Occipital lobe (tissue), 1 donor: ENCODE measurements at regions not wholly inside any gene's neighbourhood (a gene's known extent, or its start where the extent isn't known, plus 50 kb on each side); places are given as distances from the start of the nearest gene placed in this dataset.
"Not testable (repeated sequence)": the region's sequence is repeated elsewhere in the genome, so short reads cannot be mapped to it uniquely, and the experiment has no call there.

Source experiments
- DNase-seq: peaks from one replicate; lab custom pipeline; 2025; lab: John Stamatoyannopoulos, UW

- DNase-seq, result no peak
Observed at GRCh38 chr10:64010711-64011110, 489.5 kb downstream of the REEP3 start.

DNA sequence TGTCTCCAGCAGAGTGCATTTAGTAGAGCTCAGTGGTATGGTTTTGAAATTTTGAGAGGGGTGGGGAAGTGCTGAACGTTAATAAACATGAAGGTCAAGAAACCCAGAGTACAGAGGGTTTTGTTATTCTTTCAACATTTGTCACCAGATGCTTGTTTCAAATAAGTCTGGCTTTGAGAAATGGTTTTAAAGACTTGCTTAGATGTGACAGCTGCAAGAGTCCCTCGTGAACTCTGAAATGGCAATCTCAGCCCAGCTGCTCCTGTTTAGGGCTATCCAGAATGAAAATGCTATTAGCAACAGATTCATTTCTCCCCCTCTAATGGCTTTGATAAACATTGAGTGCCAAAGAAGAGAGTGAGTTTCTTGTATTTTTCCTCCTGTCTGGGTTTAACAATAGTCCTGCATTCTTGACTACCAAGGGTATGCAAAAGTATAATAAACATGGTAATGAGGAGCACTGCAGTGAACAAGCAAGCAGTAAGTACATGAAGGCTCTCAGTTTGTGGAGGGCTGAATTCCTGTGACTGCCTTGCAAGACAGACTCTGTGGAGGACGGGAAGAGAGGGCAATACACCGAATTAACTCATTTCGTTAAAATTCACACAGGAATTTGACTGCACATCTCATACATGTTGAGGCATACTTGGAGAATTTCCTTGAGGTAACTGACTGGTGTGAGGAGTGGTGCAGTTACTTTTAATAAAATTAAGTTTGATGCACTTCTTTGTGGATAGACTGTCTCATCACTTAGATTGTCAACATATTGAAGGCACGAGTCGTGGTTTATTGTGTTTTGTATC is 490.9 kb downstream of the REEP3 start:
- no peak for DNase-seq

GRCh38 chr10:64014281-64014680 is 493.1 kb downstream of the REEP3 start:
- no peak for DNase-seq

DNA sequence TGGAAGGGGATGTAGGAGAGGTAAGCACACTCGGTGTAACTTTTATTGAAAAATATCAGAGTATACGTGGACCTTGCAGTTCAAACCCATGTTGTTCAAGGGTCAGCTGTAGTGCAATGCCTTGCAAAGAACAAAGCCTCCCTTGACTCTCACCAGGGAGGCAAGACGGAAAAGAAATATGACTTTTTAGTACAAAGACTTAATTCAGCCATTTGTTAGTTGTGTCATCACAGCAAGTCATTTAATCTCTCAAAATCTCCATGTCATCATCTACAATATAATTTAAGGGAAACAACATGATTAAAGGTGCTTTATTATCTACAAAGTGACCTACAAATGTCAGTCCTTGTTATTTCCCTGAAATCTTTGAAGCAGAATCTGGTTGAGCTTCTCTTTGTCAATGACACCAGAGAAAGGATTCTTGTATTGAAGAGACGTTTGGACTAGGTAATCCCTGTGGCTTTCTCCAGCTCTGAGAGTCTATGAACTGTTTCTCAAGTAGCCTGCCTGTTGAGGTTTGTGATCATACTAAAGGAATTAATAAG is 502.8 kb downstream of the REEP3 start:
- DNase-seq, result no peak

- DNase-seq, result no peak
Observed at GRCh38 chr10:64033711-64034110, 512.5 kb downstream of the REEP3 start.

- DNase-seq, result peak; percentile 39
Observed at GRCh38 chr10:64036321-64036930, 515.2 kb downstream of the REEP3 start.

DNA sequence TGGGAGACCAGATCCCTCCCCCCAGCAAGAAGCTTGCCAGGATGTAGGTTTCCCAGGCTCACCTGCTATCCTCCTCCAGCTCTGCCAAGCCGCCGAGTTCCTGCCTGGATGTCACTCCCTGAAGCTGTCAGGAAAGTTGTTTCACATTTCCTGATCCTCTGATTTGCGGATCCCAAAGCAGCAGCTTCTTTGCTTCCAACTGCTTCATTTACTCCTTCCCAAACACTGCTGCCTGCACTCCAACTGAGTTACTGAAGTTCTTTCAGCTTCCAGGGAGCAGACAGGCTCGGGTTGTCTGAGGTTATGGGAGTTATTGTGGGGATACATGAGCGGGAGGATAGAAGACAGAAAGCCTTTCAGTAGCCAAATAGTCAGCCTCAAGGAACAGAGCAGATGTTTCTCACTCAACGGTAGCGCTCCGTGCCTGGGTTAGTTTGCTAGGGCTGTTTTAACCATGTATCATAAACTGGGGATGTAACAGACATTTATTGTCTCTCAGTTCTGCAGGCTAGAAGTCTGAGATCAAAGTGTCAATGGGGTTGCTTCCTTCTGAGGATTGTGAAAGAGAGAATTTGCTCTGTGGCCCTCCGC is 516.0 kb downstream of the REEP3 start:
- DNase-seq, result peak; percentile 30

- no peak for DNase-seq
Observed at GRCh38 chr10:64038107-64038506, 516.9 kb downstream of the REEP3 start.

- no peak for DNase-seq
Observed at GRCh38 chr10:64039198-64039597, 518.0 kb downstream of the REEP3 start.

DNA sequence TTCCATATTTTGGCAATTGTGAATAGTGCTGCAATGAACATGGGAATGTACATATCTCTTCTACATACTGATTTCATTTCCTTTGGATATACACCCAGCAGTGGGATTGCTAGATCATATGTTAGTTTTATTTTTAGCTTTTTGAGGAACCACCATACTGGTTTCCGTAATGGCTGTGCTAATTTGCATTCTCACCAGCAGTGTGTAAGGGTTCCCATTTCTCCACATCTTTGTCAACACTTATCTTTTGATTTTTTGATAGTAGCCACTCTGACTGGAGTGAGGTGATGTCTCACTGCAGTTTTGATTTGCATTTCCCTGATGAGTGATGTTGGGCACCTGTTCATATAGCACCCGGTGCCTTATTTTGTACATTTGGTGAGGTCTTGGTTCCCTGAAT is 519.6 kb downstream of the REEP3 start:
- no peak for DNase-seq

DNA sequence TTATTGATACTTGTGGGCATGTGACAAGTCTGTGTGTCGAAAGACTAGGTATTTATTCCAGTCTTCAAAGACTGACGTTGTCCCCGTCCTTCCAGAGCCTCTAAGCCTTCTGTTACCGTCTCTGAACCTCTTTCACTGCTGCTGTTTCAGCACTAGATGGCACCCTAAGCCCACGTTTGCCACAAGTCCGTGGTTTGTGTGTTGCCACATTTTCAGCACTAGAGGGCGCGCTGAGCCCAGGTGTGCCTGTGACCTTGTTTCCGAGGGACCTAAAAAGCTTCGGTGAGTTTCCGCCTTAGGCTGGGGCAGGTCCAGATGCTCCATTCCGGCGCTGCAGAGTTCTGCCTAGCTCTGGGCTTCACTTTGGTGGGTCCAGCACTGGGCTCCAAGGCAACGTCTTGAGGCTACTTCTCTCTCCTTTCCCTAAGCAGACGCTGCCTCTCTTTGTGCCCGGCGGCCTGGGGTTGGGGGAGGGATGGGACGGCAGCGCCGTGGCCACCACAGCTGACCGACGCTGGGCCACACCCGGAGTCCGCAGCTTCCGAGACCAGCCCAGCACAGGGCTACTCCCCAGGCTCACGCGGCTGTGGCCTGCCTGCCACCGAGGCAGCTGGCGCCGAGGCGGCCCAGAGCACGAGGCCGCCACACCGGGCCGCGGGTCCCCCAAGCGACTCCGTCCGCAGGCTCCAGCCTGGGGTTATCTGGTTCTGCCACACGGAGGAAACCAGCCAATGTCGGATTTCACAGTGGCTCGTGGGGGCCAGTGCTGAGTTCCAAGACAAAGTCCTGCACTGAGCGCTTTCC is 520.2 kb downstream of the REEP3 start:
- peak; percentile 47 for DNase-seq

DNA sequence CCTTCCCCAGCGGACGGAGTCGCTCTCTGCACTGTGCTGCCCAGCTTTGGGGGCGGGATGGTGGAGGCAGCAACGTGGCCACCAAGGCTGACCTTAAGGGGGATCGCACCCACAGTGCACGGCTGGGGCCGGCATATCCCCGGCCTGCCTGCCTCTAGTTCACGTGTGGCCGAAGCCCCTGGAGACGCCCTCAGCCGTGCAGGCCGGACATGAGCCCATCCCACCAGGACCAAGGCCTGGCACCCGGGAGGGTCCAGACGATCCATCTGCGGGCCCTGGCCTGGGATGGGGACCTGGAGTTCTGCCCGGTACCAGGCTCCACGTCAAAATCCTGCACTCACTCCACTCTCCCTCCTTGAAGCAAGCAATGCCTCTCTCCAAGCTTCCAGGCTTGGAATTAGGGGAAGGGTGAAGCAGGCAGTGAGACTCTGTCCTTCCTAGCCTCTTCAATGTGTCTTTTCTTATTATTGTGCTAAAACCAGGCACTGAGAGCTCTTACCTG is 520.8 kb downstream of the REEP3 start:
- DNase-seq, result no peak

GRCh38 chr10:64044098-64044497 is 522.9 kb downstream of the REEP3 start:
- DNase-seq, result no peak

DNA sequence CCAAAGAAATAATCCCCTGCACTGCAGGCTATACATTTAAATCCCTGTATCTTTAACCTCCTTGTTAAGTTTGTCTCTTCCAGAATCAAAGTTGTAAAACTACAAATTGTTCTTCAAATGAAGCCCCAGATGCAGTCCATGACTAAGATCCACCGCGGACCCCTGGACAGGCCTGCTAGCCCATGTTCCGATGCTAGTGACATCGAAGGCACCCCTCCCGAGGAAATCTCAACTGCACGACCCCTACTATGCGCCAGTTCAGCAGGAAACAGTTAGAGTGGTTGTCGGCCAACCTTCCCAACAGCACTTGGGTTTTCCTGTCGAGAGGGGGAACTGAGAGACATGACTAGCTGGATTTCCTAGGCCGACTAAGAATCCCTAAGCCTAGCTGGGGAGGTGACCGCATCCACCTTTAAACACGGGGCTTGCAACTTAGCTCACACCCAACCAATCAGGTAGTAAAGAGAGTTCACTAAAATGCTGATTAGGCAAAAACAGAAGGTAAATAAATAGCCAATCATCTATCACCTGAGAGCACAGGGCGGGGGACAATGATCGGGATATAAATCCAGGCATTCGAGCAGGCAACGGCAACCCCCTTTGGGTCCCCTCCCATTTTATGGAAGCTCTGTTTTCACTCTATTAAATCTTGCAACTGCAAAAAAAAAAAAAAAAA is 523.9 kb downstream of the REEP3 start:
- DNase-seq, result not testable (repeated sequence)

DNA sequence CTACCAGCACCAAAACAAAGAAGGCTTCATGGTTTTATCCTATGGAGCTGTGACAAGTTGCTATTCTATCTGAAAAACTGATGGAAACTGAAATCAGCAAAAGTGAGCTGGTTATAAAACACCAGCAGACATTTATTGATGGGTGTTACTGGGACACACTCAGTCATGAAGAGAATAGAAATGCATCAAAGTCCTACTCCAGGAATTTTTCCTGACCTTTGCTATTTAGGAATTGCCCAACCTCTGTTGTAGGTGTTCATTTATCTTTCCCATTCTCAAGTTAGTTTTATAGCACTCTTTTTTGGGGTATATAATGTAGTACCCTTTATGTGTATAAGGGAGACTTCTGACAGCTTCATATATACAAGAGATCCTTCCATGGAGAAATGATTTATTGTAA is 533.2 kb downstream of the REEP3 start:
- DNase-seq, result no peak

- no peak for DNase-seq
Observed at GRCh38 chr10:64059884-64060283, 538.7 kb downstream of the REEP3 start.

DNA sequence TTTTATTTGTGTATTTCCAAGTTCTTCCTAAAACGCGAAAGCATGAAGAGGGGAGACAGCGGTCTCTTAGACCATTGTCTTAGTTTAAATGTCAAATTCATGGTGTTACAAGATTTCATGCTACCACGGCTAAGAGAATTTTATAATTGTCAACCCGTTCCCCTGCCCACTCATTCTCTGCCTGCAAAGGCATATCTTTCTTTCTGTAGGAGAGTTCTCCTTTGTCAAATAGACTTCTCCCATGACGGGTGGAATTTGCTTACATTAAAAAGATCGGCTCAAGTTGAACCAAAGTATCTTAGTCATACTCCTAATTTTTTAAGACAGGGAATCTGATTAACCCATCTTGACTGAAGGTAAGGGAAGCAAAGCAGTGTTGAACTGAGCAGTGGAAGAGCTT is 539.2 kb downstream of the REEP3 start:
- no peak for DNase-seq

DNA sequence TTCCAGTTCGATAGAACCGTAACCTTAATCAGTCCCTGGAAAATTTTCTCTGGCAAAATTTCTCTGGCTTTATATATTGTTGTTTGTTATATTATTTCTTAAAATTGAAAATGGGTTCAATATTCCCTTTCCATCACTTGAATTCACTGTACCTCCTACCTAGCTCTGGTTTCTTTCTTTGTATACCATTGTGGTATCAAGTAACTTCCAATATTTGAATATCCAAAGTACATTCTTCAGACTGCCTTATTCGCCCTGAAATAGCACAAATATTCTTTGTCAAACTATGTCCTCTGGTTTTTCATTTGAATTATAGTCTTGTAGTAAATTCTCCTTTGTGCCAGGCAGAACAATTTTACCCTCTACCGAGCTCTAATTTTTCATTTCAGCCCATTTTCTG is 541.6 kb downstream of the REEP3 start:
- DNase-seq, result no peak

DNA sequence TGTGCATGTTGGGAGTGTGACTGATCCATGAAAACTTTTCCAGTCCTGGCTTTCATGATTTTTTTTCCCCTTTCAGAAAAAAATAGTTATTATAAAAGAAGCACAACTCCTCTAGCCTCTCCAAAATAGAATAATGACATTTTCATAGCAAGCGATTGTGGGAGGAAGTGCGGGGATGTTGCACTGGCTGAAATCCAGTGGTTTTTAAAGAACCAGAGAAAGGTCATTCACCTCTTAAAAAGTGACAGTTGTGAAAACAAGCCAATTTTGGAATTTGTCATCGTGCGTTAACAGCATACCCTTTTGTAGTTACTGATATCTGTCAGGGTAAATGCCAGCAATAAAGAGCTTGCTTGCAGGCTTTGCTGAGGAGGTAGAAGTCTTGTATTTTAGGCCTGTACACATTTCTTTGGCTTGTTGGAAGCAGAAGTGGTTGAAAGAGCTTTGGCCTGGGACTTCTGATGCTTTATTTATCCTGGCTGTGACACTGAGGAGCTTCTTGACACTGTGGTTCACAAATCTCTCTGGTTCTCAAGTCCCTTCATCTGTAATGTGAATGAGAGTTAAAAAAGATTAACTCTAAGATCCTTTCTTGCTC is 545.9 kb downstream of the REEP3 start:
- no peak for DNase-seq

DNA sequence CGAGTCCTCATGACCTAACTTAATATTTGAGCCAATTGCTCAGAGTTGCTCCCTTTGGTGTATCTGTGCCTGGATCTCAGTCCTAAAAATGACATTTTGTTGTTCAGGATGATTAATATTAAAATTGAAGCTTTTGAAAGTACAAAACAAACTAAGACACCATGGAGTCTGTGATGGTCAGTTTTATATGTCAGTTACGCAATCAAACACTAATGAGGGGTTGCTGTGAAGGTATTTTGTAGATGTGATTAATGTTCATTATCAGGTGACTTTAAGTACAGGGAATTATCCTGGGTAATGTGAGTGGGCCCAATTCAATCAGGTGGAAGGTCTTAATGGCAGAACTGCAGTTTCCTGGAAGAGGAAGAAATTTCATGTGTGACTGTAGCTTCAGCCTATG is 546.7 kb downstream of the REEP3 start:
- DNase-seq, result no peak

GRCh38 chr10:64070241-64070640 is 549.0 kb downstream of the REEP3 start:
- peak; percentile 14 for DNase-seq
